ENCODE measurements at regions not wholly inside any gene's neighbourhood (a gene's known extent, or its start where the extent isn't known, plus 50 kb on each side); places are given as distances from the start of the nearest gene placed in this dataset.

DNA sequence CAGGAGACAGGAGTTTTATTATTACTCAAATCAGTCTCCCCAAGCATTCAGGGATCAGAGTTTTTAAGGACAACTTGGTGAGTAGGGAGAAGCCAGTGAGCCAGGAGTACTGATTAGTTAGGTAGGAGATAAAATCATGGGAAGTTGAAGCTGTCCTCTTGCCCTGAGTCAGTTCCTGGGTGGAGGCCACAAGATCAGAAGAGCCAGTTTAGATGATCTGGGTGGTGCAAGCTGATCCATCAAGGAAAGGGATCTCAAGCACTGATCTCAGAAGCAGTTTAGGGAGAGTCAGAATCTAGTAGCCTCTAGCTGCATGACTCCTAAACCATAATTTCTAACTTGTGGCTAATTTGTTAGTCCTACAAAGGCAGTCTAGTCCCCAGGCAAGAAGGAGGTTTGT, 706.5 kb upstream of the MAP3K7 start:
- in situ Hi-C loops (cut with MboI; ENCODE audit: low sequenced_read_pairs, unreplicated experiment): no loop called here
- TF ChIP-seq, protein P1, sequence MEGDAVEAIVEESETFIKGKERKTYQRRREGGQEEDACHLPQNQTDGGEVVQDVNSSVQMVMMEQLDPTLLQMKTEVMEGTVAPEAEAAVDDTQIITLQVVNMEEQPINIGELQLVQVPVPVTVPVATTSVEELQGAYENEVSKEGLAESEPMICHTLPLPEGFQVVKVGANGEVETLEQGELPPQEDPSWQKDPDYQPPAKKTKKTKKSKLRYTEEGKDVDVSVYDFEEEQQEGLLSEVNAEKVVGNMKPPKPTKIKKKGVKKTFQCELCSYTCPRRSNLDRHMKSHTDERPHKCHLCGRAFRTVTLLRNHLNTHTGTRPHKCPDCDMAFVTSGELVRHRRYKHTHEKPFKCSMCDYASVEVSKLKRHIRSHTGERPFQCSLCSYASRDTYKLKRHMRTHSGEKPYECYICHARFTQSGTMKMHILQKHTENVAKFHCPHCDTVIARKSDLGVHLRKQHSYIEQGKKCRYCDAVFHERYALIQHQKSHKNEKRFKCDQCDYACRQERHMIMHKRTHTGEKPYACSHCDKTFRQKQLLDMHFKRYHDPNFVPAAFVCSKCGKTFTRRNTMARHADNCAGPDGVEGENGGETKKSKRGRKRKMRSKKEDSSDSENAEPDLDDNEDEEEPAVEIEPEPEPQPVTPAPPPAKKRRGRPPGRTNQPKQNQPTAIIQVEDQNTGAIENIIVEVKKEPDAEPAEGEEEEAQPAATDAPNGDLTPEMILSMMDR (IDR thresholded peaks at IDR 0.05; ENCODE audit: borderline replicate concordance, control extremely low read depth, extremely low read depth, insufficient read depth, missing control alignments): no peak
- no peak for DNase-seq (ENCODE audit: low spot score)

- no peak for DNase-seq (ENCODE audit: low spot score)
- in situ Hi-C loops (cut with MboI; ENCODE audit: low sequenced_read_pairs, unreplicated experiment): no loop called here
- TF ChIP-seq, protein P1 (IDR thresholded peaks at IDR 0.05; ENCODE audit: borderline replicate concordance, control extremely low read depth, extremely low read depth, insufficient read depth, missing control alignments): no peak
Observed at GRCh38 chr6:91291071-91291470, 704.2 kb upstream of the MAP3K7 start.

GRCh38 chr6:91288741-91289140, 701.9 kb upstream of the MAP3K7 start:
- in situ Hi-C loops (cut with MboI; ENCODE audit: low sequenced_read_pairs, unreplicated experiment): no loop called here

GRCh38 chr6:91281901-91282300, 695.0 kb upstream of the MAP3K7 start:
- TF ChIP-seq, protein P1 (IDR thresholded peaks at IDR 0.05; ENCODE audit: borderline replicate concordance, control extremely low read depth, extremely low read depth, insufficient read depth, missing control alignments): no peak
- DNase-seq (ENCODE audit: low spot score): no peak
- in situ Hi-C loops (cut with MboI; ENCODE audit: low sequenced_read_pairs, unreplicated experiment): no loop called here

More at GRCh38 chr6:91288741-91289140, 701.9 kb upstream of the MAP3K7 start:
- TF ChIP-seq, protein P1 (IDR thresholded peaks at IDR 0.05; ENCODE audit: borderline replicate concordance, control extremely low read depth, extremely low read depth, insufficient read depth, missing control alignments): no peak
- no peak for DNase-seq (ENCODE audit: low spot score)

GRCh38 chr6:91280494-91280830, 693.6 kb upstream of the MAP3K7 start:
- TF ChIP-seq, protein P1 (IDR thresholded peaks at IDR 0.05; ENCODE audit: borderline replicate concordance, control extremely low read depth, extremely low read depth, insufficient read depth, missing control alignments): no peak
- DNase-seq (ENCODE audit: low spot score): no peak
- in situ Hi-C loops (cut with MboI; ENCODE audit: low sequenced_read_pairs, unreplicated experiment): no loop called here

DNA sequence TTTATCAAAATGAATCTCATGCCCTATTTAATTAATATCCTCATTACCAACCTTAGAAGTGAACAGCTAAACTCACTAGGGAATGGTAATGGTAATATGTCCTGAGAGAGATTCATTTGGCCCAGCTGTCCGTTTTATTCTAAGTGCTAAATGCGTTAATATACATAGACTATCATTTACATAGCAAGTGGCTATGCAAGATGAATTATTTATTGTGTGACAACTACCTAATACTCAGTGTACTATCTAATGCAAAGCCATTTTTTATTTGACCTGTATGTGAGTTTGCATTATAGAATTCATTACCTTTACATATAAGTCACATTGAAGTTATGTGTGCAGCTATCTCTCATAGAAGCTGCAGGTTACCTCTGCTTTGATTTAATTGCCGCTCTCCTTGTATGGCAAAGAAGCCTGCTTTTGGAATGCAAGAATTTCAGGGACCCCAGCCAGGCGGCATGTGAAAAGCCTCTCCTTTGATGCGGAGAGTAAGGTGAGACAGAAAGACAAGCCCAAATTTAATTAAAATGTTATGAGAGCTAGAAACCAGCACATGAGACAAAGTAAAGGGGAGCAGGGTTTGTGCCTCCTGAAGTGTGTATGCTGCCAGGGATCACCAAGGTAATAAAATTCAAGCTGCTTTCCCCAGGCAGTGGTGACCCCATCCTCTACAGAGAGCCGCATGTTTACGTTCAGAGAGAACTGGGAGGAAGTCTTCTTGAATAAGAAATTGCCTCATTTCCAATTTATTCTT, 693.0 kb upstream of the MAP3K7 start:
- in situ Hi-C loops (cut with MboI; ENCODE audit: low sequenced_read_pairs, unreplicated experiment): no loop called here
- DNase-seq (ENCODE audit: low spot score): no peak
- TF ChIP-seq, protein P1 (IDR thresholded peaks at IDR 0.05; ENCODE audit: borderline replicate concordance, control extremely low read depth, extremely low read depth, insufficient read depth, missing control alignments): no peak

Data from GM13976 (cell line).